ENCODE measurements at regions not wholly inside any gene's neighbourhood (a gene's known extent, or its start where the extent isn't known, plus 50 kb on each side); places are given as distances from the start of the nearest gene placed in this dataset.

DNA sequence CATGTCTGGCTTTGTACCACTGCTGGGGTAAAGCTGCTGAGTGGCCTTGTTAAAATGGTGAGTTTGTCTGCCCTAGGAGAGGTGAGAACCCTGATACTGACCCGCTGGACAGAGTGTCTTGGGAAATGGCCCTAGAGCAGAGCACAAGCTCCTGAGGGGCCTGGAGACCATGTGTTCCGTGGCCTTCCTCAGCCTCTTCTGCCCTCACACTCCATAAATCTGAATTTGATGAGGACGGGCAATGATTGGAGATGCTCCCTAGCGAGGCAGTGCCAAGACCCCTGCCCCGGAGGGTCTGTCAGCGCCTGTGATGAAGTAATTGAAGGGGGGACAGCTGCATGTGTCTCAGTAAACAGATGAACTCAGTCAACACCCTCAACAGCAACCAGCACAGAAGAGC, 54.1 kb downstream of the KCNA5 start:
- TF ChIP-seq, protein P1, sequence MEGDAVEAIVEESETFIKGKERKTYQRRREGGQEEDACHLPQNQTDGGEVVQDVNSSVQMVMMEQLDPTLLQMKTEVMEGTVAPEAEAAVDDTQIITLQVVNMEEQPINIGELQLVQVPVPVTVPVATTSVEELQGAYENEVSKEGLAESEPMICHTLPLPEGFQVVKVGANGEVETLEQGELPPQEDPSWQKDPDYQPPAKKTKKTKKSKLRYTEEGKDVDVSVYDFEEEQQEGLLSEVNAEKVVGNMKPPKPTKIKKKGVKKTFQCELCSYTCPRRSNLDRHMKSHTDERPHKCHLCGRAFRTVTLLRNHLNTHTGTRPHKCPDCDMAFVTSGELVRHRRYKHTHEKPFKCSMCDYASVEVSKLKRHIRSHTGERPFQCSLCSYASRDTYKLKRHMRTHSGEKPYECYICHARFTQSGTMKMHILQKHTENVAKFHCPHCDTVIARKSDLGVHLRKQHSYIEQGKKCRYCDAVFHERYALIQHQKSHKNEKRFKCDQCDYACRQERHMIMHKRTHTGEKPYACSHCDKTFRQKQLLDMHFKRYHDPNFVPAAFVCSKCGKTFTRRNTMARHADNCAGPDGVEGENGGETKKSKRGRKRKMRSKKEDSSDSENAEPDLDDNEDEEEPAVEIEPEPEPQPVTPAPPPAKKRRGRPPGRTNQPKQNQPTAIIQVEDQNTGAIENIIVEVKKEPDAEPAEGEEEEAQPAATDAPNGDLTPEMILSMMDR (IDR thresholded peaks at IDR 0.05) = no peak
- no peak for TF ChIP-seq POLR2A (IDR thresholded peaks at IDR 0.05)

Measured in testis (tissue), 2 donors.